Adrenal gland (tissue), 9 donors: ENCODE measurements at regions not wholly inside any gene's neighbourhood (a gene's known extent, or its start where the extent isn't known, plus 50 kb on each side); places are given as distances from the start of the nearest gene placed in this dataset.
A peak's percentile ranks its signal among the peaks of the same experiment; 100 is the strongest.
"Not testable (repeated sequence)": the region's sequence is repeated elsewhere in the genome, so short reads cannot be mapped to it uniquely, and the experiment has no call there.

ENCODE experiments used
- DNase-seq, 7 donors: peaks; one replicate each; pipeline ENCODE4 v3.0.0-alpha.2; 2019 to 2020
- H3K27ac ChIP-seq, 5 donors: fragments of 200-600 bp; sonication (generic) in 4 of 5; 1 replicate in 3 of 5; 2 replicates in 2 of 5; pipeline versions ENCODE4 v1.5.1 to v1.8.0; 2016 to 2020; ENCODE audit warnings: mild to moderate bottlenecking in 1 of 5
- H3K27me3 ChIP-seq: fragments of 200-600 bp; 2 replicates; pipeline ENCODE4 v1.8.0; 2021
- H3K36me3 ChIP-seq, 2 donors: fragments of 200-600 bp; replicated peaks in 1 of 2; 1 replicate in 1 of 2; 2 replicates in 1 of 2; pipeline versions ENCODE4 v1.5.1 to v1.8.0; 2018 to 2022
- H3K4me1 ChIP-seq, 2 donors: fragments of 200-600 bp; replicated peaks in 1 of 2; 1 replicate in 1 of 2; 2 replicates in 1 of 2; pipeline versions ENCODE4 v1.5.1 to v1.8.0; 2018 to 2021
- H3K4me3 ChIP-seq, 4 donors: fragments of 200-600 bp; sonication (generic) in 3 of 4; one replicate each; pipeline ENCODE4 v1.5.1; 2016 to 2018
- H3K9me3 ChIP-seq, 3 donors: fragments of 200-600 bp; sonication (generic) in 1 of 3; replicated peaks in 1 of 3; 1 replicate in 2 of 3; 2 replicates in 1 of 3; pipeline versions ENCODE4 v1.5.1 to v1.8.0; 2016 to 2021
- CTCF ChIP-seq, 6 experiments: fragments of 450-650 bp in 4 of 6; fragments of 200-600 bp in 2 of 6; sonication (generic) in 1 of 6; IDR thresholded peaks; 1 replicate in 5 of 6; 2 replicates in 1 of 6; pipeline versions ENCODE4 v1.5.1 to v1.8.0; 2016 to 2021; ENCODE audit warnings: antibody characterized with exemption in 6 of 6, mild to moderate bottlenecking in 2 of 6, moderate library complexity in 1 of 6
- POLR2A ChIP-seq, 2 donors: fragments of 450-650 bp; IDR thresholded peaks; one replicate each; pipeline ENCODE4 v1.6.1; 2017; ENCODE audit warnings: antibody characterized with exemption in 2 of 2, mild to moderate bottlenecking in 2 of 2, moderate library complexity in 1 of 2
- WGBS, 4 donors: extraction: QIAGEN DNeasy Blood & Tissue Kit in 2 of 4; methylation state at CpG; one replicate each; pipeline versions ENCODE4 v1.1.5 to v1.1.7; 2013 to 2017; 5-methylcytosine and 5-hydroxymethylcytosine counted together
- intact Hi-C, 2 donors: fragments of 100-400 bp; cut with DNase I; formaldehyde crosslinking; loops; one replicate each; pipeline versions ENCODE4 v1.14.1 to v1.15.0; 2022 to 2023
- donor health status: healthy with polysubstance abuse.
- donor health status: Bipolar disorder and iron deficiency.
- donor health status: DM: yes; HTN: yes; CAD: no.
- donor health status: DM: no; HTN: no; CAD: no.
- donor health status: DM: no; HTN: no; CAD: no.

DNA sequence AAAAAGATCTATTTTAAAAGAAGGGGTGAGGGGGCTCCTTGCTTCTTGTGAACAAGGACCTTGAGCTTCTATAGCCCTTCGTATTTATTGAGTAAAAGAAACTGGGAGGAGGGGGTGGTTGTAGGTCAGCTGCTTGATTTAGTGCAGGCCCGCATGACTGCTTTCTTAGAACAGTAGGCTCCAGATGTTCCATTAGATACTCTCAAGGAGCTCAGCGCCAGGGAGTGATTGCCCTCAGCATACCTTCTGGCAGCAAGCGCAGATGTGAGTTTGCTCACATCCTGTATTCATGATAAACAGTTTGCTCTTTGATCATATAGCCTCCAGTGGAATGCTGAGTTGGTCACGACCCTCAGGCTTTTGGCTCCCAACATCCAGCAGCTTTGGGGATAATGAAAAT, 108.9 kb upstream of the XPO1 start:
- H3K9me3 ChIP-seq: no peaks in the 10 kb centered on the region
- no peaks in the 10 kb centered on the region for H3K27me3 ChIP-seq
- H3K36me3 ChIP-seq: no peaks in the 10 kb centered on the region
- H3K27ac ChIP-seq: no peak overlapping the region
- no peaks in the 10 kb centered on the region for H3K4me1 ChIP-seq
- intact Hi-C loops: no loop called here
- H3K4me3 ChIP-seq: no peak overlapping the region
- 58 to 86% (median 85%) methylated on average over 5 of the region's 5 CpGs for WGBS, 4 donors
- peak in 1 of 7 donors; percentile 33 for DNase-seq
- TF ChIP-seq CTCF (IDR thresholded peaks at IDR 0.05) (no peak), POLR2A (IDR thresholded peaks at IDR 0.05) (no peak)

- Histone ChIP-seq H3K36me3 (no peaks in the 10 kb centered on the region), H3K27me3 (no peaks in the 10 kb centered on the region), H3K9me3 (no peaks in the 10 kb centered on the region), H3K4me3 (no peak overlapping the region), H3K27ac (no peak overlapping the region), H3K4me1 (no peaks in the 10 kb centered on the region)
- 75 to 88% (median 80%) methylated on average over 1 of the region's 1 CpG for WGBS, 4 donors
- no peak for TF ChIP-seq CTCF (IDR thresholded peaks at IDR 0.05)
- TF ChIP-seq POLR2A (IDR thresholded peaks at IDR 0.05): no peak
- no peak for DNase-seq
- intact Hi-C loops: no loop called here
Observed at GRCh38 chr2:61645911-61646310, 107.8 kb upstream of the XPO1 start.

DNA sequence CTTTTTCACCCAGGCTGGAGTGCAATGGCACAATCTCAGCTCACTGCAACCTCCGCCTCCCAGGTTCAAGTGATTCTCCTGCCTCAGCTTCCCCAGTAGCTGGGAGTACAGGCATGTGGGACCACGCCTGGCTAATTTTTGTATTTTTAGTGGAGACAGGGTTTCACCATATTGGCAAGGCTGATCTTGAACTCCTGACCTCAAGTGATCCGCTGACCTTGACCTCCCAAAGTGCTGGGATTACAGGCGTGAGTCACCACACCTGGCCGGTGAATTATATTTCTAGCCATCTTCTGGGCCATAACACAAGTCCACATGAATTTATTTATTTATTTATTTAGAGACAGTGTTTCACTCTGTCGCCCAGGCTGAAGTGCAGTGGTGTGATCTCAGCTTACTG, 105.0 kb upstream of the XPO1 start:
- intact Hi-C loops, DNase-seq: not testable (repeated sequence)
- WGBS, 4 donors: 78 to 87% (median 82%) methylated on average over 6 of the region's 6 CpGs

GRCh38 chr2:61640406-61640805, 102.2 kb upstream of the XPO1 start:
- TF ChIP-seq CTCF (IDR thresholded peaks at IDR 0.05) (no peak), POLR2A (IDR thresholded peaks at IDR 0.05) (no peak)
- no peaks in the 10 kb centered on the region for H3K36me3 ChIP-seq
- intact Hi-C loops: no loop called here
- H3K4me1 ChIP-seq: no peaks in the 10 kb centered on the region
- DNase-seq: no peak
- H3K4me3 ChIP-seq: no peak overlapping the region
- 89 to 100% (median 92%) methylated on average over 2 of the region's 2 CpGs for WGBS, 4 donors
- no peaks in the 10 kb centered on the region for H3K9me3 ChIP-seq
- H3K27me3 ChIP-seq: no peaks in the 10 kb centered on the region
- no peak overlapping the region for H3K27ac ChIP-seq

More for the DNA sequence above, 105.0 kb upstream of the XPO1 start:
- not testable (repeated sequence) for H3K27me3 ChIP-seq, H3K36me3 ChIP-seq, H3K4me3 ChIP-seq, H3K9me3 ChIP-seq, H3K4me1 ChIP-seq, H3K27ac ChIP-seq

GRCh38 chr2:61639721-61640120, 101.6 kb upstream of the XPO1 start:
- intact Hi-C loops: no loop called here
- WGBS, 4 donors: 82 to 95% (median 93%) methylated on average over 9 of the region's 9 CpGs

More at GRCh38 chr2:61639721-61640120, 101.6 kb upstream of the XPO1 start:
- H3K4me1 ChIP-seq: no peaks in the 10 kb centered on the region
- no peak overlapping the region for H3K4me3 ChIP-seq
- H3K9me3 ChIP-seq: no peaks in the 10 kb centered on the region
- H3K27ac ChIP-seq: no peak overlapping the region
- TF ChIP-seq POLR2A (IDR thresholded peaks at IDR 0.05) (no peak), CTCF (IDR thresholded peaks at IDR 0.05) (no peak)
- H3K36me3 ChIP-seq: no peaks in the 10 kb centered on the region
- DNase-seq: no peak
- H3K27me3 ChIP-seq: no peaks in the 10 kb centered on the region
